H1 (cell line): ENCODE measurements at regions not wholly inside any gene's neighbourhood (a gene's known extent, or its start where the extent isn't known, plus 50 kb on each side); places are given as distances from the start of the nearest gene placed in this dataset.

Experiments used
- CREB1 ChIP-seq: IDR thresholded peaks from 2 replicates; pipeline ENCODE4 v1.6.1; 2012; ENCODE audit warnings: inconsistent platforms
- CTCF ChIP-seq, 3 experiments: IDR thresholded peaks; 1 replicate in 2 of 3; 2 replicates in 1 of 3; pipeline versions ENCODE4 v1.5.1 to v1.6.1; 2011; ENCODE audit warnings: low read length in 3 of 3, mild to moderate bottlenecking in 3 of 3, inconsistent platforms in 2 of 3, low read depth in 1 of 3, moderate library complexity in 1 of 3; ENCODE audit not compliant: insufficient read depth in 1 of 3; ENCODE audit errors: control extremely low read depth in 1 of 3
- EGR1 ChIP-seq: IDR thresholded peaks from 2 replicates; pipeline ENCODE4 v1.6.1; 2011; ENCODE audit warnings: low read depth, low read length, borderline replicate concordance
- EP300 ChIP-seq, 2 experiments: IDR thresholded peaks; 1 replicate in 1 of 2; 2 replicates in 1 of 2; pipeline ENCODE4 v1.6.1; 2011 to 2012; ENCODE audit warnings: low read depth in 2 of 2, low read length in 2 of 2, mild to moderate bottlenecking in 2 of 2, borderline replicate concordance in 1 of 2, inconsistent platforms in 1 of 2, moderate library complexity in 1 of 2
- FOSL1 ChIP-seq: IDR thresholded peaks from 2 replicates; pipeline ENCODE4 v1.6.1; 2011; ENCODE audit warnings: mild to moderate bottlenecking, low read depth, low read length, moderate library complexity; ENCODE audit not compliant: insufficient read depth
- GABPA ChIP-seq: IDR thresholded peaks from 2 replicates; pipeline ENCODE4 v1.6.1; 2011; ENCODE audit warnings: mild to moderate bottlenecking, low read length, moderate library complexity, borderline replicate concordance; ENCODE audit not compliant: insufficient read depth
- KDM5A ChIP-seq: fragments of 200-600 bp; IDR thresholded peaks from 2 replicates; pipeline ENCODE4 v1.7.1; 2012; ENCODE audit warnings: mild to moderate bottlenecking, low read length, inconsistent platforms, mixed read lengths
- MAFK ChIP-seq: IDR thresholded peaks from 2 replicates; pipeline ENCODE4 v1.6.1; 2012; ENCODE audit warnings: low read depth, mild to moderate bottlenecking, improper control_type of control experiment, low read length
- POLR2A ChIP-seq, 2 experiments: IDR thresholded peaks; 1 replicate in 1 of 2; 2 replicates in 1 of 2; pipeline ENCODE4 v1.6.1; 2011; ENCODE audit warnings: low read depth in 2 of 2, low read length in 2 of 2, mild to moderate bottlenecking in 2 of 2; ENCODE audit errors: control extremely low read depth in 1 of 2
- POLR2AphosphoS5 ChIP-seq: IDR thresholded peaks from 2 replicates; pipeline ENCODE4 v1.6.1; 2011; ENCODE audit warnings: low read depth, low read length
- SRF ChIP-seq: IDR thresholded peaks from 2 replicates; pipeline ENCODE4 v1.6.1; 2011; ENCODE audit warnings: mild to moderate bottlenecking, low read depth, low read length, moderate library complexity
- TAF1 ChIP-seq: IDR thresholded peaks from 2 replicates; pipeline ENCODE4 v1.6.1; 2011; ENCODE audit warnings: mild to moderate bottlenecking, low read depth, low read length
- TAF7 ChIP-seq: optimal IDR thresholded peaks from 2 replicates; pipeline ENCODE3; 2011; ENCODE audit warnings: low read depth, mild to moderate bottlenecking, inconsistent platforms, low read length, moderate library complexity, borderline replicate concordance
- TF ChIP-seq, protein P1 (sequence below): IDR thresholded peaks from 2 replicates; pipeline ENCODE4 v1.6.1; 2011; ENCODE audit warnings: low read depth, mild to moderate bottlenecking, low read length; ENCODE audit not compliant: insufficient read depth

DNA sequence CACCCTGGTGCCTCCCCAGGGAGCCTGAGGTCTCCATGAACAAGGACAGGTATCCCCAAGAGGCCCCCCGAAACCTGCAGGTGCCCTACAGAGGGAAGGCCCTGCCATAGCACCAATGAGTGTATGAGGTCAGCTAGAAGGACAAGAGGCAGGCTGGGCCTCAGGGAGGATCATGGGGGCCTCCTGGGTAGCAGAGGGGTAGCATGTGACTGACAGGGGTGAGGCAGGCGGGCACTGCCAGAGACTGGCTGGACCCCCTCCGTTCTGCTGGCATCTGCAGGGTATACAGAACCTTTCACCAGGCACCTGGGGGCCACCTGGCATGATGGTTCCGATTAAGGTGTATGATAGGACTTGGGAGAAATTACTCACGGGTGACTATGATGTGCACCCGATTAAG is 79.2 kb upstream of the KCTD7 start:
- TF ChIP-seq POLR2A (IDR thresholded peaks at IDR 0.05; ENCODE audit: control extremely low read depth in 1 of 2, low read depth in 2 of 2, low read length in 2 of 2) (no peak), GABPA (no peak), CTCF (IDR thresholded peaks at IDR 0.05; ENCODE audit: control extremely low read depth in 1 of 3, insufficient read depth in 1 of 3, low read depth in 1 of 3, low read length in 3 of 3) (no peak), SRF (no peak), TAF7 (no peak), TAF1 (no peak), CREB1 (no peak), POLR2AphosphoS5 (no peak), EP300 (IDR thresholded peaks at IDR 0.05; ENCODE audit: borderline replicate concordance in 1 of 2, low read depth in 2 of 2, low read length in 2 of 2) (no peak), KDM5A (no peak), MAFK (no peak), FOSL1 (no peak), EGR1 (no peak)
- TF ChIP-seq, protein P1, sequence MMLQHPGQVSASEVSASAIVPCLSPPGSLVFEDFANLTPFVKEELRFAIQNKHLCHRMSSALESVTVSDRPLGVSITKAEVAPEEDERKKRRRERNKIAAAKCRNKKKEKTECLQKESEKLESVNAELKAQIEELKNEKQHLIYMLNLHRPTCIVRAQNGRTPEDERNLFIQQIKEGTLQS: no peak
